ENCODE measurements at regions not wholly inside any gene's neighbourhood (a gene's known extent, or its start where the extent isn't known, plus 50 kb on each side); places are given as distances from the start of the nearest gene placed in this dataset.

DNA sequence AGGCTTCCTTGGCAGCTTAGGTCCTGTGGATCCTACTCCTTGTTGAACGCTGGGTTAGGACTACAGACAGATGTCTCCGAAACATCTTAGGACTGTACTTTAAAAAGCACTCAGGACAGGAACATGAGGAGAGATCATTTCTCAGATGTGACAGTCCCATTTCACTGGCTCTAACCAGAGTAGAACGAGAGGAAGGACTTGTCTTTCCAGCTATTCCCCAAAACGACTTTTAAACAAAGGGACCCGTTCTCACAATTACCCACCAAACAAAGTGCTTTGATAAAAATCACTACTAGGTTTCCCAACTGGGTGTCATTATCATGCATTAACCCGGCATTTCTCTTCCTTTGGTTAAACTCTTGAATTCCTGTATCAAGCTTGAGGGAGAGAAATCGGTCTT, 84.7 kb upstream of the BARX2 start (continued):
- TF ChIP-seq, protein P1, sequence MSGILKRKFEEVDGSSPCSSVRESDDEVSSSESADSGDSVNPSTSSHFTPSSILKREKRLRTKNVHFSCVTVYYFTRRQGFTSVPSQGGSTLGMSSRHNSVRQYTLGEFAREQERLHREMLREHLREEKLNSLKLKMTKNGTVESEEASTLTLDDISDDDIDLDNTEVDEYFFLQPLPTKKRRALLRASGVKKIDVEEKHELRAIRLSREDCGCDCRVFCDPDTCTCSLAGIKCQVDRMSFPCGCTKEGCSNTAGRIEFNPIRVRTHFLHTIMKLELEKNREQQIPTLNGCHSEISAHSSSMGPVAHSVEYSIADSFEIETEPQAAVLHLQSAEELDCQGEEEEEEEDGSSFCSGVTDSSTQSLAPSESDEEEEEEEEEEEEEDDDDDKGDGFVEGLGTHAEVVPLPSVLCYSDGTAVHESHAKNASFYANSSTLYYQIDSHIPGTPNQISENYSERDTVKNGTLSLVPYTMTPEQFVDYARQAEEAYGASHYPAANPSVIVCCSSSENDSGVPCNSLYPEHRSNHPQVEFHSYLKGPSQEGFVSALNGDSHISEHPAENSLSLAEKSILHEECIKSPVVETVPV (CRISPR knock-in tag; IDR thresholded peaks at IDR 0.05): no peak
- TF ChIP-seq ISL1 (CRISPR knock-in tag; IDR thresholded peaks at IDR 0.05) (no peak), ZNF8 (CRISPR knock-in tag; IDR thresholded peaks at IDR 0.05) (no peak)

DNA sequence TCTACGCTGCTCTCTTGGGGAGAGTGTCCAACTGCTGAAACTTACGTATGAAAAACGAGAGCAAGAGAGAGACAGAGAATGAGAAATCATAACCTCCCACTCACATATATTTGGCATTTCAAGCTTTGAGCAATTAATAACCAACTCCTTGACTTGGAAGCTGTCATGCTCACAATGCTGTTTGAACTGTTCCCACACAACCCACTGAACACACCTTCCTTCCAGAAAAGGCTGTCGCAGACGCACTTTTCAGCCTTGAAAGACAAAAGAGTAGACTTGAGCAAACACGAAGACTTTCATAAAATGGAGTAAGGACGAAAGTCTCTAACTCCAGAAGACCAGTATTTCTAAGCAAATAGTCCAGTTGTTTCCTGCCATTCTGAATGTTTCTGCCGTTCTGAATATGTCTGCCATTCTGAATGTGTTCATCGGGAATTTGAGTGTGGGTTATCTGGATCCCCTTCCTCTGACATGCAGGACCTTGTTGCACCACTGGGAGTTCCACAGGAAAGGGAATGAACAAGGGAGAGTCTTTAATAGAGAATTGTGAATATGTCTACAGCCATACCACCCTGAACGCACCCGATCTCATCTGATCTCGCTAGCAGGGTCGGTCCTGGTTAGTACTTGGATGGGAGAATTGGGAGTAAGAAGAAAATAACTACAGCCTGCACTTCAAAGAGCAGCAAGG, 86.2 kb upstream of the BARX2 start:
- ATAC-seq: no peak

DNA sequence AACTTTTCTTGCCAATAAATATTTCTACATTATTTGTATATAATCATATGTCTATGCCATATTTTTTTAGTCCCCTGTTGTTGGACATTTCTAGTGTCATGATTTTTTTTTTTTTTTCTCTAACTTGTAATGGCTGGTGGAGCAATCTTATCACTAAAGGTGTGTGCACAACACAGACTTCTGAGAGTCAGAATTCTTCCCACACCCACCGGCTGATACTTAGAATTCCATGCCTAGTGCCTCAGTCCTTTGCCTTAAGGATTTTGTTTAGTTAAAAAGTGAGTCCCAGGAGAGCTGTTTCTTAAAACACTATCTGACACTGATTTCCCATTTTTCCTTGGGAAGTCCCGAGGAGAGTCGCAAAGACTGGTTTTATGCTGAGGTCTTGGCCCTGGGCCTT, 87.7 kb upstream of the BARX2 start:
- ATAC-seq: no peak
- no peak for TF ChIP-seq RARB (CRISPR knock-in tag; IDR thresholded peaks at IDR 0.05)
- TF ChIP-seq, protein P2, sequence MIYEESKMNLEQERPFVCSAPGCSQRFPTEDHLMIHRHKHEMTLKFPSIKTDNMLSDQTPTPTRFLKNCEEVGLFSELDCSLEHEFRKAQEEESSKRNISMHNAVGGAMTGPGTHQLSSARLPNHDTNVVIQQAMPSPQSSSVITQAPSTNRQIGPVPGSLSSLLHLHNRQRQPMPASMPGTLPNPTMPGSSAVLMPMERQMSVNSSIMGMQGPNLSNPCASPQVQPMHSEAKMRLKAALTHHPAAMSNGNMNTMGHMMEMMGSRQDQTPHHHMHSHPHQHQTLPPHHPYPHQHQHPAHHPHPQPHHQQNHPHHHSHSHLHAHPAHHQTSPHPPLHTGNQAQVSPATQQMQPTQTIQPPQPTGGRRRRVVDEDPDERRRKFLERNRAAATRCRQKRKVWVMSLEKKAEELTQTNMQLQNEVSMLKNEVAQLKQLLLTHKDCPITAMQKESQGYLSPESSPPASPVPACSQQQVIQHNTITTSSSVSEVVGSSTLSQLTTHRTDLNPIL (CRISPR knock-in tag; IDR thresholded peaks at IDR 0.05; ENCODE audit: low read depth): no peak
- TF ChIP-seq ZFP3 (CRISPR knock-in tag; IDR thresholded peaks at IDR 0.05): no peak
- TF ChIP-seq, protein P3, sequence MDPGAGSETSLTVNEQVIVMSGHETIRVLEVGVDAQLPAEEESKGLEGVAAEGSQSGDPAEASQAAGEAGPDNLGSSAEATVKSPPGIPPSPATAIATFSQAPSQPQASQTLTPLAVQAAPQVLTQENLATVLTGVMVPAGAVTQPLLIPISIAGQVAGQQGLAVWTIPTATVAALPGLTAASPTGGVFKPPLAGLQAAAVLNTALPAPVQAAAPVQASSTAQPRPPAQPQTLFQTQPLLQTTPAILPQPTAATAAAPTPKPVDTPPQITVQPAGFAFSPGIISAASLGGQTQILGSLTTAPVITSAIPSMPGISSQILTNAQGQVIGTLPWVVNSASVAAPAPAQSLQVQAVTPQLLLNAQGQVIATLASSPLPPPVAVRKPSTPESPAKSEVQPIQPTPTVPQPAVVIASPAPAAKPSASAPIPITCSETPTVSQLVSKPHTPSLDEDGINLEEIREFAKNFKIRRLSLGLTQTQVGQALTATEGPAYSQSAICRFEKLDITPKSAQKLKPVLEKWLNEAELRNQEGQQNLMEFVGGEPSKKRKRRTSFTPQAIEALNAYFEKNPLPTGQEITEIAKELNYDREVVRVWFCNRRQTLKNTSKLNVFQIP (CRISPR knock-in tag; IDR thresholded peaks at IDR 0.05; ENCODE audit: borderline replicate concordance, low read depth): no peak
- TF ChIP-seq TOX (CRISPR knock-in tag; IDR thresholded peaks at IDR 0.05; ENCODE audit: borderline replicate concordance): no peak

More for the DNA sequence above, 86.2 kb upstream of the BARX2 start:
- no peak for TF ChIP-seq ESRRG (CRISPR knock-in tag; IDR thresholded peaks at IDR 0.05)
- TF ChIP-seq ZNF70 (CRISPR knock-in tag; IDR thresholded peaks at IDR 0.05): no peak
- no peak for TF ChIP-seq ZNF8 (CRISPR knock-in tag; IDR thresholded peaks at IDR 0.05)
- no peak for TF ChIP-seq ZC3H10 (CRISPR knock-in tag; IDR thresholded peaks at IDR 0.05)
- TF ChIP-seq, protein P2 (CRISPR knock-in tag; IDR thresholded peaks at IDR 0.05; ENCODE audit: low read depth): no peak
- TF ChIP-seq, protein P3 (CRISPR knock-in tag; IDR thresholded peaks at IDR 0.05; ENCODE audit: borderline replicate concordance, low read depth): no peak
- TF ChIP-seq ISL1 (CRISPR knock-in tag; IDR thresholded peaks at IDR 0.05): no peak
- TF ChIP-seq, protein P1 (CRISPR knock-in tag; IDR thresholded peaks at IDR 0.05): no peak
- no peak for TF ChIP-seq BACH2 (CRISPR knock-in tag; IDR thresholded peaks at IDR 0.05; ENCODE audit: borderline replicate concordance)
- TF ChIP-seq ZFP3 (CRISPR knock-in tag; IDR thresholded peaks at IDR 0.05): no peak

DNA sequence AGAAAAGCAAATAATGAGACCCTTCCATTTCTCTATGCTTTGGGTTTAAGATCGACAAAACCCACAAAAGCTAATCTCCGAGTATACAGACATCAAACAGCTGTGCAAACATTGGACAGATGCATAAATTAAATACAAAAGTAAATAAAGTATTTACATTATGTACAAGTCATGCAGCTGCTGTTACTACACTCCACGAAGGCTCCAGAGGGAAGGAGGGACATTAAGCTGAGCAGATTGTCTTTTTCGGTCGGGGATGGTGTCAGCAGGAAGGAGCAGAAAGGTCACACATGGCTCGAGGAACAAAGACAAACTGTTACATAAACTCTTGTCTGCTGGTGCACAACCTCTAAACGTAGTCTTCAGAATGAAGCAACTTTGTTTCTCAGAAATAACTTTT, 88.8 kb upstream of the BARX2 start:
- no peak for ATAC-seq
- TF ChIP-seq ZFP3 (CRISPR knock-in tag; IDR thresholded peaks at IDR 0.05): no peak

DNA sequence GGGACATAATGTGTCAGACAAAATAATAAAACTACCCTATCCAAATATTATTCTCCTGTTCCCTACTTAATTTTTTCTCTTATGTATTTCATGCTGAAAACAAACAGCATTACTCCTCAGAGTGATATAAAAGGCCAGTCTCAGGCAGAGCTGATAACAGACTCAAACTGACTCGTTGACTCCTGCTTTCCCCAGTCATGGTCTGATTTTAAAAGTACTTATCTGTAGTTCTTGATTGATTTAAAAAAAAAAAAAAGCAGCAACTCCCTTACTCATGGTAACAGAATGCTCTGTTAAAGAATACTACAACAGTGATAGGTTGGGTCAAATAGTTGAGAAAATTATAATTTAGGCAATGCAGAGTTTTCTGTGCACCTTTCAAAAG, 90.3 kb upstream of the BARX2 start:
- ATAC-seq: no peak
- TF ChIP-seq PPARA (CRISPR knock-in tag; IDR thresholded peaks at IDR 0.05; ENCODE audit: borderline replicate concordance): no peak
- no peak for TF ChIP-seq ZNF8 (CRISPR knock-in tag; IDR thresholded peaks at IDR 0.05)
- TF ChIP-seq RARB (CRISPR knock-in tag; IDR thresholded peaks at IDR 0.05): no peak
- TF ChIP-seq, protein P1 (CRISPR knock-in tag; IDR thresholded peaks at IDR 0.05): no peak
- TF ChIP-seq, protein P4, sequence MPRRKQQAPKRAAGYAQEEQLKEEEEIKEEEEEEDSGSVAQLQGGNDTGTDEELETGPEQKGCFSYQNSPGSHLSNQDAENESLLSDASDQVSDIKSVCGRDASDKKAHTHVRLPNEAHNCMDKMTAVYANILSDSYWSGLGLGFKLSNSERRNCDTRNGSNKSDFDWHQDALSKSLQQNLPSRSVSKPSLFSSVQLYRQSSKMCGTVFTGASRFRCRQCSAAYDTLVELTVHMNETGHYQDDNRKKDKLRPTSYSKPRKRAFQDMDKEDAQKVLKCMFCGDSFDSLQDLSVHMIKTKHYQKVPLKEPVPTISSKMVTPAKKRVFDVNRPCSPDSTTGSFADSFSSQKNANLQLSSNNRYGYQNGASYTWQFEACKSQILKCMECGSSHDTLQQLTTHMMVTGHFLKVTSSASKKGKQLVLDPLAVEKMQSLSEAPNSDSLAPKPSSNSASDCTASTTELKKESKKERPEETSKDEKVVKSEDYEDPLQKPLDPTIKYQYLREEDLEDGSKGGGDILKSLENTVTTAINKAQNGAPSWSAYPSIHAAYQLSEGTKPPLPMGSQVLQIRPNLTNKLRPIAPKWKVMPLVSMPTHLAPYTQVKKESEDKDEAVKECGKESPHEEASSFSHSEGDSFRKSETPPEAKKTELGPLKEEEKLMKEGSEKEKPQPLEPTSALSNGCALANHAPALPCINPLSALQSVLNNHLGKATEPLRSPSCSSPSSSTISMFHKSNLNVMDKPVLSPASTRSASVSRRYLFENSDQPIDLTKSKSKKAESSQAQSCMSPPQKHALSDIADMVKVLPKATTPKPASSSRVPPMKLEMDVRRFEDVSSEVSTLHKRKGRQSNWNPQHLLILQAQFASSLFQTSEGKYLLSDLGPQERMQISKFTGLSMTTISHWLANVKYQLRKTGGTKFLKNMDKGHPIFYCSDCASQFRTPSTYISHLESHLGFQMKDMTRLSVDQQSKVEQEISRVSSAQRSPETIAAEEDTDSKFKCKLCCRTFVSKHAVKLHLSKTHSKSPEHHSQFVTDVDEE (CRISPR knock-in tag; IDR thresholded peaks at IDR 0.05): no peak
- no peak for TF ChIP-seq ZNF70 (CRISPR knock-in tag; IDR thresholded peaks at IDR 0.05)
- TF ChIP-seq ZNF565 (CRISPR knock-in tag; conservative IDR thresholded peaks at IDR 0.05; ENCODE audit: low read depth): no peak
- TF ChIP-seq TOX (CRISPR knock-in tag; IDR thresholded peaks at IDR 0.05; ENCODE audit: borderline replicate concordance): no peak
- TF ChIP-seq OSR1 (CRISPR knock-in tag; IDR thresholded peaks at IDR 0.05): no peak
- no peak for TF ChIP-seq ESRRG (CRISPR knock-in tag; IDR thresholded peaks at IDR 0.05)
- no peak for TF ChIP-seq ZC3H10 (CRISPR knock-in tag; IDR thresholded peaks at IDR 0.05)
- no peak for TF ChIP-seq BACH2 (CRISPR knock-in tag; IDR thresholded peaks at IDR 0.05; ENCODE audit: borderline replicate concordance)

Data from SK-N-SH treated with all-trans-retinoic acid at 6 μM for 48 hours (cell line).